Stimulated activated CD4-positive, alpha-beta T cell treated with anti-CD3 and anti-CD28 coated beads, Interleukin-4, amount 100 ng/mL, for 48 hours (primary cell): ENCODE measurements at regions not wholly inside any gene's neighbourhood (a gene's known extent, or its start where the extent isn't known, plus 50 kb on each side); places are given as distances from the start of the nearest gene placed in this dataset.
"Not testable (repeated sequence)": the region's sequence is repeated elsewhere in the genome, so short reads cannot be mapped to it uniquely, and the experiment has no call there.

Experiments used
- DNase-seq, 2 donors: peaks; one replicate each; pipeline ENCODE4 v3.0.0-alpha.2; 2020; ENCODE audit warnings: low read depth in 2 of 2

- no peak for DNase-seq
These were observed 509.2 kb downstream of the FRK start for GRCh38 chr6:115551527-115551926.

DNA sequence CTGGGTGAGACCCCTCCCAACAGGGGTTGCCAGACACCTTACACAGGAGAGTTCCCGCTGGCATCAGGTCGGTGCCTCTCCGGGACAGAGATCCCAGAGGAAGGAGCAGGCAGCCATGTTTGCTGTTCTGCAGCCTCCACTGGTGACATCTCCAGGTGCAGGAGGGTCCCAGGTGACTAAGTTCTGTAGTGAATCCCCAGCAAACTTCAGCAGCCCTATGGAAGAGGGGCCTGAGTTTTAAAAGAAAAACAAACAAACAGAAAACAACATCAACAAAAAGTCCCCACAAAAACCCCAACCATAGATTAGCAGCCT is 515.1 kb downstream of the FRK start:
- DNase-seq = no peak

DNA sequence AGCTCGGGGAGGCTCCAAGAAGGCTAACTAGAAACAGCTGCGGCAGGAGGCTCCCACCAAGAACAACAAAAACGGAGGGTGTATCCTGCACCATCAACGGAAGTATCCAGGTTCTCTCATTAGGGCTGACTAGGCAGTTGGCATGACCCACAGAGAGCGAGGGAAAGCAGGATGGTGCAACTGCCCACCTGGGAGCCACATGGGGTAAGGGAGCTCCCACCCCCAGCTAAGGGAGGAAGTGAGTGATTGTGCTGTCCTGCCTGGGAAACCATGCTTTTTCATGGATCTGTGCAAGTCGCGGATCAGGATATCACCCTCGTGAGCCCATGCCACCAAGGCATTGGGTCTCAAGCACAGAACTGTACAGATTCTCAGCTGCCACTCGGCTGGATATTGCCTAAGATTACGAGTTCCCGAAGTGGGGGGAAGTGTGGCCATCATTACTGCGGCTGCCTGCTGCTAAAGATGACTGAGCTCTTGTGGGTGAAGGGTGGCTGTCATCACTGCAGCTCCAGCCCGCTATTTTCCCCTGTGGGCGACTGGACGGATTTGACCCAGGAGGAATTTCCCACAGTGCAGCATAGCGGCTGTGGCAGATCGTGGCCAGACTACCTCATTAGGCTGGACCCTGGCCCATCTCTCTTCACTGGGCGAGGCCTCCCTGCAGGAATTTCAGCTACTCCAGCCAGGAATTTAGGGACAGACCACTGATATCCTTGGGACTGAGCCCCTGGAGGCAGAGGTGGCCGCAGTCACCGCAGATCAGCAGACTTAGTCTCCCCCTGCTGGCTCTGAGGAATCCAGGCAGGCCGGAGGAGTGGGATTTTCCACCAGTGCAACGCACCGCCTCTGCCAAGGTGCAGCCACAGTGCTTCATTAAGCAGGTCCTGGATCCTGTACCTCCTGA is 515.7 kb downstream of the FRK start:
- DNase-seq = no peak

DNA sequence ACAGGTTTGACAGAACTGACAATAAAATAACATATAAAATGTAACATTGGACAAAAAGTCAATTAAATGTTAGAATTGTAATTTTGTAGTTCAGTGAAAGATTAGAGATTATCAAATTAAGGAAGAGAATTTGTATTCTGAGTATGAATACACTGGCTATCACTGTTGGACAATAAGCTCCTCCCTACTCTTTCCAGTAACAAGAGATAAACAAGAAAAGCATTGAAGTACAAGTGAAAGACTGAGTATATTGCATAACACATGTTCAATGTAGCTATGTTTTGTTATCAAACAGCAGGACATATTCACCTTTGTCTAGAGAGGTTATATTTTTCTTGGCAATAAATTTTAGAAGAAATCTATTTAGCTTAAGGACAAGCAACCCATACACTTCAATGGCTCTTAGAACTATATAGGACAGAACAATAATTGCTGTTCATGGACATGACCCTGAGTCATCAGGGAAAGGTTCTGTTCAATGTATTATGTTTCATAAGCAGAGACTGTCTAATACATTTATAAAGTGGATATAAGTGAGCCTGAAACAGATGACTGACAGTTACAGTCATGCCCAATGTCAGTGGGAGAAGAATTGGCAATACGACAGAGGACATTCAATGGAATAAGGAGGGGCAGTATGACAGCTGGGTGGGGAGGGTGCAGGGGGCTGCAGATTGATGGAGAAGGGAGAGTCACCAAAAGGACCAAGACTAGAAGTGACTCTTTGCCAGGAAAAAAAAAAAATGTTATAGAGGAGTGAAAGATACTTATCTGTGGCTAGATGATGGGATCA is 520.4 kb downstream of the FRK start:
- DNase-seq = no peak

- no peak for DNase-seq
These were observed 521.2 kb downstream of the FRK start for GRCh38 chr6:115539531-115539930.

- no peak for DNase-seq
These were observed 535.9 kb downstream of the FRK start for GRCh38 chr6:115524821-115525220.

GRCh38 chr6:115521747-115522146 is 538.9 kb downstream of the FRK start:
- not testable (repeated sequence) for DNase-seq

- no peak for DNase-seq
These were observed 546.0 kb downstream of the FRK start for GRCh38 chr6:115514656-115515055.

GRCh38 chr6:115512923-115513322 is 547.8 kb downstream of the FRK start:
- DNase-seq = no peak

DNA sequence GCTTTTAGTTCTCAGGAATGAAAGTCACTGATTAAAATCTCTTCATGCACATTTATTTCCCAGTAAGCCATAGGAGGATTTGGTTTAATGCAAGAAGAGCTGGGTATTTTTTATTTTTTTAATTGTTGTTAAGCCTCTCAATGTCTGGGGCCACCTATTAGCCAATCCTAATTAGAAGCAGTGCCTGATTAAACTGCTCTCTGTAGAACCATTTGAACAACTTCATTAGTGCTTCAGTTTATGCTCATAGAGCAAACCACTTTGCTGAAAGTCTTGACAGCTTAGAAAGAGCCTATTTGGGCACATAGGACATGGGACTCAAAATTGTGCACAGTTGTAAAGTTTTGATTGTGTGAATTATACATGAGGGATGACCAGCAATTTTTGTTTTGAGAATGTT is 548.9 kb downstream of the FRK start:
- no peak for DNase-seq

DNA sequence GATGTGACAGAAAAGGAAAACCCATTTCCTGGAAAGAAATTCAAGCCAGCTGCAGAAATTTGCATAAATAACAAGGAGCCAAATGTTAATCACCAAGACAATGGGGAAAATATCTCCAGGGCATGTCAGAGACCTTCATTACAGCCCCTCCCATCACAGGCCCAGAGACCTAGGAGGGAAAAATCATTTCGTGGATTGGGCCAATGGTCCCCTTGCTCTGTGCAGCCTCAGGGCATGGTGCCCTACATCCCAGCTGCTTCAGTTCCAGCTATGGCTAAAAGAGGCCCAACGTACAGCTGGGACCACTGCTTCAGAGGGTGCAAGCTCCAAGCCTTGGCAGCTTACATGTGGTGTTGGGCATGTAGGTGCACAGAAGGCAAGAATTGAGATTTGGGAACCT is 558.3 kb downstream of the FRK start:
- DNase-seq = not testable (repeated sequence)

- no peak for DNase-seq
These were observed 565.5 kb downstream of the FRK start for GRCh38 chr6:115495184-115495583.

DNA sequence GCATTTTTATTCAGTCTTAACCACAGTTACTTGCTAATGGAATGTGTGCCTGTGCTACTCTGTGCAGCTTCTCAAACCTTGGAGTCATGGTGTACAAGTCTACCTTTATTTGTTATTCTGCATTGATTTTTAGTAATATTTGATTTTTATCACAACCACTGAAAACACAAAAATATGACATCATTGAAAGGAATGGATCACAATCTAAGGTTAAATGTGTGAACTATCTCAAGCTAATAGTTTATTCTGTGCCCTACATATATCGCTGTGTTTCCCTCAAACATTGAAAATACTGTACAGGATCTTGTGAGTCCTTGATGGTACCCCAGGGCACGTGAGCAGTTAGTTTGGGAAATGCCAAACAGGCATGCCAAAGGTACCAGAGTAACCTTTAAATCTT is 573.4 kb downstream of the FRK start:
- DNase-seq = no peak

- no peak for DNase-seq
These were observed 575.3 kb downstream of the FRK start for GRCh38 chr6:115485400-115485799.

- not testable (repeated sequence) for DNase-seq
These were observed 580.1 kb downstream of the FRK start for GRCh38 chr6:115480543-115480942.

- DNase-seq = no peak
These were observed 586.1 kb downstream of the FRK start for GRCh38 chr6:115474443-115475041.

- no peak for DNase-seq
These were observed 592.3 kb downstream of the FRK start for GRCh38 chr6:115468272-115469005.

DNA sequence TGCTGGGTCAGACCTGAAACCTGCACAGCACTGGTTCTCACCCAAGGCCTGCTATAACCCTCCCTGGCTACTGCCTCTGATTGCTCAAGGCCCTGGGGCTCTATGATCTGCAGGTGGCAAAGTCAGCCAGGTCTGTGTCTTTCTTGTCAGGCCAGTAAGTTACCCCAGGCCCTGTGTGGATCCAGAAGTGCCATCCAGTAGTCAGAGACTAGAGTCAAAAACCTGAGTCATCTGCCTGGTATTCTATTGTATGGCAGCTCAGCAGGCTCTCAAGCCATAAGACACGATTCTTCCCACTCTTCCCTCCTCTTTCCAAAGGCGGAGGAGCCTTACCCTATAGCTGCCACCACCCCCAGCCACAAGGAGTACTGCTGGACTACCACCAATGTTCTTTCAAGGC is 593.0 kb downstream of the FRK start:
- no peak for DNase-seq

DNA sequence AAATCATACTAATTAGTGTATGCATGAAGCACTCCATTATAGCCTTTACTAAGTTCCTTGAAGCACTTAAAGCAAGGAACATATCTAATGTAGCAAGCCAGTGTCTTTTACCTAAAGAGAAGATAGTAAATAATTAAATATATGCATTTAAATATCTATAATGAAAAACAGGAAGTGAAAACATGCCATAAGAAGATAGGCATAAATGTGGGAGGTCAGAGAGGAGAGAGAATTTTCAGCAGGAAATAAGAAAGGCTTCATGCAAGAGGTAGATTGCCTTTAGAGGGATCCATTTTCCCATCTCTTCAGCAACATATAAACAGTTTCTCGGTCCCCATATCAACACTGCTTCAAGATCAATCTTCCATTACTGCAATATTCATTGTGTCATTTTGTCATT is 599.8 kb downstream of the FRK start:
- no peak for DNase-seq

GRCh38 chr6:115456848-115457247 is 603.8 kb downstream of the FRK start:
- DNase-seq = no peak

GRCh38 chr6:115443825-115444478 is 616.7 kb downstream of the FRK start:
- DNase-seq = no peak

DNA sequence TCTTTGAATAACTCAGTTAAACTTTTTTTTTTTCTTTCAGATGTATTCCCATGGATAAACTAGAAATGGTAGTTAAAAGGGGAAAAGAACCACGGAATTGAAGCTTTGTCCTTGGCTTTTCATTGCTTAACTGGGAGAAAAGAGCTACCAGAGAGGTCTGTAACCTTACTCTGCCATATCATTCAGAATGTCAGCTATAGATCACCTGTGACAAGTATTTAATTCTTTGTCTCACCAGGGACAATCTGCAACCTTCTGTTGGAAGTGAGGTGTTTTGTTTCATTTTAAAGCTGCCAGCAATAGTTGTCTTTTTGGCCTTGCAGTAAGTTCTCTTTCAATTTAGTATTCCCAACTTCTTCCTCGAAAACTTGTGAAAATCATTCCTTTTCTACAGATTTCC is 618.4 kb downstream of the FRK start:
- no peak for DNase-seq
